SK-N-SH (cell line): ENCODE measurements at regions not wholly inside any gene's neighbourhood (a gene's known extent, or its start where the extent isn't known, plus 50 kb on each side); places are given as distances from the start of the nearest gene placed in this dataset.

Experiments
- CTCF ChIA-PET: fragments of 300-600, 350-600 bp; formaldehyde crosslinking; extraction: SDS; loops from one replicate; lab custom pipeline; 2021; lab: Yijun Ruan, JAX
- POLR2A ChIA-PET: fragments of 350-600 bp; sonication (Branson Sonifier 250); formaldehyde crosslinking; extraction: SDS; loops from one replicate; lab custom pipeline; 2020; ENCODE audit warnings: antibody characterized with exemption, inconsistent platforms; lab: Yijun Ruan, JAX
- DNase-seq: peaks from one replicate; pipeline ENCODE4 v3.0.0; 2012
- H2AFZ ChIP-seq: fragments of 200-600 bp; sonication (generic); 2 replicates; pipeline ENCODE4 v1.8.1; 2016; ENCODE audit warnings: antibody characterized with exemption, mild to moderate bottlenecking, low read depth
- H3F3A ChIP-seq: fragments of 200-600 bp; sonication (generic); replicated peaks from 2 replicates; pipeline ENCODE3; 2016; ENCODE audit warnings: antibody characterized with exemption, mild to moderate bottlenecking; ENCODE audit not compliant: insufficient read depth
- H3K27ac ChIP-seq, 2 experiments: fragments of 200-500 bp in 1 of 2; fragments of 200-600 bp in 1 of 2; sonication (Bioruptor generic) in 1 of 2; sonication (generic), shearing (Covaris generic) in 1 of 2; 2 replicates each; pipeline versions ENCODE4 v1.5.1 to v1.6.1; 2014 to 2016; ENCODE audit warnings: low read depth in 2 of 2, inconsistent platforms in 1 of 2, low read length in 1 of 2, mild to moderate bottlenecking in 1 of 2, mixed read lengths in 1 of 2
- H3K27me3 ChIP-seq: fragments of 200-600 bp; sonication (generic), shearing (Covaris generic); 2 replicates; pipeline ENCODE4 v1.6.1; 2016; ENCODE audit warnings: mixed run types; ENCODE audit not compliant: insufficient read depth
- H3K36me3 ChIP-seq, 2 experiments: fragments of 200-500 bp in 1 of 2; fragments of 200-600 bp in 1 of 2; sonication (Bioruptor generic) in 1 of 2; sonication (generic) in 1 of 2; replicated peaks in 1 of 2; 2 replicates each; pipeline versions ENCODE3 to v1.5.1; 2014 to 2016; ENCODE audit warnings: low read length in 1 of 2, mild to moderate bottlenecking in 1 of 2; ENCODE audit not compliant: insufficient read depth in 2 of 2, control insufficient read depth in 1 of 2
- H3K4me1 ChIP-seq, 2 experiments: fragments of 200-500 bp in 1 of 2; fragments of 200-600 bp in 1 of 2; sonication (Bioruptor generic) in 1 of 2; sonication (generic), shearing (Covaris generic) in 1 of 2; 2 replicates each; pipeline versions ENCODE4 v1.5.1 to v1.6.1; 2014 to 2016; ENCODE audit warnings: low read depth in 1 of 2, low read length in 1 of 2, mixed run types in 1 of 2; ENCODE audit not compliant: insufficient read depth in 2 of 2, control insufficient read depth in 1 of 2
- H3K4me2 ChIP-seq: fragments of 200-600 bp; sonication (generic), shearing (Covaris generic); 2 replicates; pipeline ENCODE4 v1.6.1; 2017; ENCODE audit warnings: mixed run types
- H3K4me3 ChIP-seq, 2 experiments: fragments of 200-500 bp in 1 of 2; fragments of 200-600 bp in 1 of 2; sonication (Bioruptor generic) in 1 of 2; sonication (generic), shearing (Covaris generic) in 1 of 2; 2 replicates each; pipeline versions ENCODE4 v1.5.1 to v1.8.1; 2014 to 2016; ENCODE audit warnings: low read depth in 2 of 2, inconsistent platforms in 1 of 2, low read length in 1 of 2, mild to moderate bottlenecking in 1 of 2, mixed read lengths in 1 of 2, moderate library complexity in 1 of 2
- H3K79me2 ChIP-seq: fragments of 200-600 bp; sonication (generic); 2 replicates; pipeline ENCODE4 v1.8.1; 2017; ENCODE audit warnings: mild to moderate bottlenecking; ENCODE audit not compliant: insufficient read depth
- H3K9ac ChIP-seq: fragments of 200-600 bp; sonication (generic); 2 replicates; pipeline ENCODE4 v1.6.1; 2017; ENCODE audit warnings: mixed run types
- H3K9me2 ChIP-seq: fragments of 200-600 bp; sonication (generic); 2 replicates; pipeline ENCODE4 v1.6.1; 2017; ENCODE audit warnings: mixed run types
- H3K9me3 ChIP-seq: fragments of 200-600 bp; sonication (generic); 2 replicates; pipeline ENCODE4 v1.6.1; 2017; ENCODE audit warnings: mixed run types, mild to moderate bottlenecking, moderate library complexity
- H4K20me1 ChIP-seq: fragments of 200-600 bp; sonication (generic); 2 replicates; pipeline ENCODE4 v1.6.1; 2017; ENCODE audit warnings: mild to moderate bottlenecking, mixed run types; ENCODE audit not compliant: insufficient read depth
- CHD2 ChIP-seq: fragments of 150-350 bp; IDR thresholded peaks from 2 replicates; pipeline ENCODE4 v1.6.1; 2018; ENCODE audit warnings: low read length; ENCODE audit not compliant: partially characterized antibody
- CTCF ChIP-seq: fragments of 200-600 bp; sonication (generic); IDR thresholded peaks from 2 replicates; pipeline ENCODE4 v1.6.1; 2017; ENCODE audit warnings: antibody characterized with exemption, mild to moderate bottlenecking, moderate library complexity
- EZH2phosphoT487 ChIP-seq: fragments of 200-600 bp; sonication (generic); IDR thresholded peaks from 2 replicates; pipeline ENCODE4 v1.6.1; 2017; ENCODE audit warnings: low read depth, mixed run types, mild to moderate bottlenecking, antibody characterized with exemption, moderate library complexity, borderline replicate concordance
- FOSL2 ChIP-seq: IDR thresholded peaks from 2 replicates; pipeline ENCODE4 v1.4.0; 2012; ENCODE audit warnings: low read depth, mild to moderate bottlenecking, moderate library complexity, borderline replicate concordance
- FOXM1 ChIP-seq: IDR thresholded peaks from 2 replicates; pipeline ENCODE4 v1.4.0; 2012; ENCODE audit warnings: low read depth, mild to moderate bottlenecking
- JUND ChIP-seq: IDR thresholded peaks from 2 replicates; pipeline ENCODE4 v1.4.0; 2012
- NFIC ChIP-seq: IDR thresholded peaks from 2 replicates; pipeline ENCODE4 v1.4.0; 2012; ENCODE audit warnings: borderline replicate concordance
- RAD21 ChIP-seq: IDR thresholded peaks from 2 replicates; pipeline ENCODE4 v1.6.1; 2012; ENCODE audit warnings: mild to moderate bottlenecking, low read length
- SMC3 ChIP-seq: IDR thresholded peaks from 2 replicates; pipeline ENCODE4 v1.6.1; 2012; ENCODE audit warnings: low read depth, low read length, improper control_type of control experiment
- WGBS: methylation state at CpG from one replicate; pipeline ENCODE4 v1.1.6; 2017; ENCODE audit warnings: low lambda C conversion rate; 5-methylcytosine and 5-hydroxymethylcytosine counted together

GRCh38 chr11:19558189-19558986, 154.2 kb upstream of the NAV2 start:
- Histone ChIP-seq H3K36me3 (no peaks in the 10 kb centered on the region), H3K4me1 (peaks cover 0 to 43% of the 10 kb centered on the region in 2 experiments; a peak in 2 of 4 replicates), H3K79me2 (no peaks in the 10 kb centered on the region), H3K27me3 (no peaks in the 10 kb centered on the region), H3K4me3 (no peak overlapping the region), H3K27ac (peak overlapping the region in 1 of 2 experiments; percentile 22; a peak in 1 of 4 replicates), H3K9me3 (no peaks in the 10 kb centered on the region), H2AFZ (no peak overlapping the region), H3K9me2 (0 out of 2 replicates have a peak, but pooled peaks cover 4% of the 10 kb centered on the region), H4K20me1 (no peaks in the 10 kb centered on the region), H3K9ac (no peak overlapping the region), H3K4me2 (no peak overlapping the region), H3F3A (peaks cover 10% of the 10 kb centered on the region)
- ChIA-PET CTCF (interaction anchor here (0.6 to 19.9 kb wide), 37 partner anchors 9 to 1042 kb away, joined by 3 to 328 read pairs (median 4); partner anchors contain the start of gene NAV2), POLR2A (interaction anchor here (1.5 kb wide), 1 partner anchor 209 kb away, joined by 6 read pairs; no protein-coding TSS in a partner anchor)
- whole genome bisulfite sequencing, result 95% methylated on average over 12 of the region's 12 CpGs
- no peak for DNase-seq
- no peak for TF ChIP-seq NFIC
- no peak for TF ChIP-seq CHD2
- TF ChIP-seq EZH2phosphoT487, result no peak
- TF ChIP-seq FOXM1, result no peak

GRCh38 chr11:19557720-19558140, 154.9 kb upstream of the NAV2 start:
- 0 out of 2 replicates have a peak, but pooled peaks cover 4% of the 10 kb centered on the region for H3K9me2 ChIP-seq
- H2AFZ ChIP-seq, result no peak overlapping the region
- CTCF ChIA-PET, result interaction anchor here (0.6 to 19.9 kb wide), 57 partner anchors 8 to 796 kb away, joined by 3 to 328 read pairs (median 3); no protein-coding TSS in a partner anchor
- no peak overlapping the region for H3K27ac ChIP-seq
- H3K27me3 ChIP-seq, result no peaks in the 10 kb centered on the region
- DNase-seq, result peak; percentile 67
- H3K4me1 ChIP-seq, result peaks cover 0 to 39% of the 10 kb centered on the region in 2 experiments; a peak in 2 of 4 replicates
- H3K4me3 ChIP-seq, result peak overlapping the region in 1 of 2 experiments; percentile 12; a peak in 1 of 4 replicates
- peaks cover 10% of the 10 kb centered on the region for H3F3A ChIP-seq
- no peaks in the 10 kb centered on the region for H3K36me3 ChIP-seq
- no peak overlapping the region for H3K9ac ChIP-seq
- H3K9me3 ChIP-seq, result no peaks in the 10 kb centered on the region
- H4K20me1 ChIP-seq, result no peaks in the 10 kb centered on the region
- WGBS, result 11% methylated on average over 7 of the region's 7 CpGs
- H3K4me2 ChIP-seq, result no peak overlapping the region
- POLR2A ChIA-PET, result no interaction called here
- H3K79me2 ChIP-seq, result no peaks in the 10 kb centered on the region
- TF ChIP-seq SMC3, result peak; percentile 92
- peak; percentile 17 for TF ChIP-seq CHD2
- TF ChIP-seq FOSL2, result no peak
- TF ChIP-seq JUND, result no peak
- peak; percentile 93 for TF ChIP-seq CTCF
- TF ChIP-seq RAD21, result peak; percentile 97
